GM12878 (cell line): ENCODE measurements at regions not wholly inside any gene's neighbourhood (a gene's known extent, or its start where the extent isn't known, plus 50 kb on each side); places are given as distances from the start of the nearest gene placed in this dataset.

Source experiments
- ATAC-seq: fragments of 200-7000 bp; cut with Tn5 transposase; 3 replicates; pipeline ENCODE4 v1.9.1; 2020; ENCODE audit warnings: mild to moderate bottlenecking, moderate library complexity
- BruUV-seq: library from RNA; stranded (reverse); fragments of 400-500 nt; replicated peaks from 2 replicates; lab custom pipeline; 2021; lab: Mats Ljungman, UMichigan
- CTCF ChIA-PET: fragments of 300-600 bp; sonication (Branson Sonifier 250); formaldehyde crosslinking; extraction: SDS; loops from one replicate; lab custom pipeline; 2021; ENCODE audit warnings: inconsistent platforms; lab: Yijun Ruan, JAX
- POLR2A ChIA-PET: fragments of 350-600 bp; formaldehyde crosslinking; extraction: SDS; loops from one replicate; lab custom pipeline; 2021; ENCODE audit warnings: inconsistent platforms; lab: Charles Lee
- RAD21 ChIA-PET: fragments of 300-600 bp; sonication (Branson Sonifier 250); formaldehyde crosslinking; loops from one replicate; lab custom pipeline; 2023; ENCODE audit warnings: antibody characterized with exemption; ENCODE audit not compliant: unreplicated experiment; lab: Charles Lee
- SMC1A ChIA-PET: fragments of 300-600 bp; sonication (Branson Sonifier 250); formaldehyde crosslinking; loops from one replicate; lab custom pipeline; 2023; ENCODE audit not compliant: unreplicated experiment, uncharacterized antibody; lab: Charles Lee
- DNase-seq: peaks from one replicate; pipeline ENCODE4 v3.0.0-alpha.2; 2011; ENCODE audit warnings: low read depth, low spot score
- FAIRE-seq: peaks from 3 replicates; lab custom pipeline; 2011; peaks lifted over from hg19 to GRCh38; lab: Jason Lieb, UNC
- H2AFZ ChIP-seq: 2 replicates; pipeline ENCODE4 v1.6.0; 2011; ENCODE audit warnings: low read depth, low read length, control low read depth; ENCODE audit not compliant: control insufficient read depth
- H3K27ac ChIP-seq: 2 replicates; pipeline ENCODE4 v1.5.1; 2011; ENCODE audit warnings: control low read depth; ENCODE audit not compliant: control insufficient read depth, insufficient read depth
- H3K27me3 ChIP-seq, 2 experiments: replicated peaks in 1 of 2; 2 replicates each; pipeline versions ENCODE4 v1.6.0 to v1.6.1; 2011; ENCODE audit warnings: low read length in 1 of 2; ENCODE audit not compliant: control insufficient read depth in 2 of 2, insufficient read depth in 2 of 2
- H3K36me3 ChIP-seq, 2 experiments: 2 replicates each; pipeline ENCODE4 v1.5.1; 2011; ENCODE audit warnings: low read length in 1 of 2; ENCODE audit not compliant: control insufficient read depth in 2 of 2, insufficient read depth in 2 of 2
- H3K4me1 ChIP-seq: 2 replicates; pipeline ENCODE4 v1.6.1; 2011; ENCODE audit warnings: mild to moderate bottlenecking, low read length, moderate library complexity, mixed read lengths; ENCODE audit not compliant: control insufficient read depth, insufficient read depth
- H3K4me2 ChIP-seq: 2 replicates; pipeline ENCODE4 v1.6.0; 2011; ENCODE audit warnings: control low read depth; ENCODE audit not compliant: control insufficient read depth, insufficient read depth
- H3K4me3 ChIP-seq: fragments of 200-600 bp; sonication (generic); 2 replicates; pipeline ENCODE4 v1.5.1; 2016
- H3K79me2 ChIP-seq: 2 replicates; pipeline ENCODE4 v1.6.0; 2011; ENCODE audit warnings: low read length; ENCODE audit not compliant: control insufficient read depth, insufficient read depth
- H3K9ac ChIP-seq: 2 replicates; pipeline ENCODE4 v1.8.0; 2011; ENCODE audit warnings: low read length, control low read depth, mixed read lengths; ENCODE audit not compliant: control insufficient read depth, insufficient read depth
- H3K9me3 ChIP-seq: replicated peaks from 3 replicates; pipeline ENCODE4 v1.5.1; 2011; ENCODE audit warnings: mild to moderate bottlenecking, low read length; ENCODE audit not compliant: control insufficient read depth, insufficient read depth
- H4K20me1 ChIP-seq: 2 replicates; pipeline ENCODE4 v1.6.0; 2011; ENCODE audit not compliant: control insufficient read depth, insufficient read depth
- JUNB ChIP-seq: IDR thresholded peaks from 2 replicates; pipeline ENCODE4 v1.6.1; 2016; ENCODE audit warnings: antibody characterized with exemption, mild to moderate bottlenecking
- MTA2 ChIP-seq: fragments of 450-650 bp; IDR thresholded peaks from 2 replicates; pipeline ENCODE4 v1.6.1; 2016; ENCODE audit warnings: low read depth, mild to moderate bottlenecking, moderate library complexity
- POLR2A ChIP-seq: IDR thresholded peaks from 2 replicates; pipeline ENCODE4 v1.6.1; 2011; ENCODE audit warnings: low read depth, mild to moderate bottlenecking, low read length
- RUNX3 ChIP-seq: IDR thresholded peaks from 2 replicates; pipeline ENCODE4 v1.6.1; 2012; ENCODE audit warnings: low read length, inconsistent platforms
- ZNF24 ChIP-seq: fragments of 450-650 bp; IDR thresholded peaks from 2 replicates; pipeline ENCODE4 v1.6.1; 2017; ENCODE audit warnings: antibody characterized with exemption, mild to moderate bottlenecking
- whole genome bisulfite sequencing: methylation state at CpG from one replicate; pipeline ENCODE4 v1.1.6; 2016; ENCODE audit warnings: low lambda C conversion rate; ENCODE audit not compliant: insufficient replicate concordance, insufficient coverage; ENCODE audit errors: missing lambda C conversion rate; 5-methylcytosine and 5-hydroxymethylcytosine counted together
- in situ Hi-C: fragments of 300-500 bp; cut with MboI; formaldehyde crosslinking; loops from 9 replicates; pipeline ENCODE4 v1.14.3; 2018; ENCODE audit warnings: mixed read lengths
- intact Hi-C: fragments of 100-400 bp; cut with micrococcal nuclease; formaldehyde crosslinking; loops from one replicate; pipeline ENCODE4 v1.14.2; 2022; ENCODE audit not compliant: unreplicated experiment
- TF ChIP-seq, protein P1 (sequence below): fragments of 450-650 bp; IDR thresholded peaks from 2 replicates; pipeline ENCODE4 v1.6.1; 2017; ENCODE audit warnings: mild to moderate bottlenecking, moderate library complexity
- TF ChIP-seq, protein P2 (sequence below): fragments of 450-650 bp; IDR thresholded peaks from 2 replicates; pipeline ENCODE4 v1.6.1; 2016; ENCODE audit warnings: mild to moderate bottlenecking
- TF ChIP-seq, protein P3 (sequence below): IDR thresholded peaks from 2 replicates; pipeline ENCODE4 v1.6.1; 2011; ENCODE audit warnings: low read depth, low read length, improper control_type of control experiment, borderline replicate concordance
- TF ChIP-seq, protein P4 (sequence below): fragments of 450-650 bp; formaldehyde crosslinking; IDR thresholded peaks from 2 replicates; pipeline ENCODE4 v1.4.0; 2022; ENCODE audit warnings: mild to moderate bottlenecking, moderate library complexity
- TF ChIP-seq, protein P5 (sequence below): IDR thresholded peaks from 2 replicates; pipeline ENCODE4 v1.6.1; 2011; ENCODE audit warnings: borderline replicate concordance, low read depth, mild to moderate bottlenecking, moderate library complexity, low read length; ENCODE audit not compliant: insufficient read depth, poor library complexity, severe bottlenecking

DNA sequence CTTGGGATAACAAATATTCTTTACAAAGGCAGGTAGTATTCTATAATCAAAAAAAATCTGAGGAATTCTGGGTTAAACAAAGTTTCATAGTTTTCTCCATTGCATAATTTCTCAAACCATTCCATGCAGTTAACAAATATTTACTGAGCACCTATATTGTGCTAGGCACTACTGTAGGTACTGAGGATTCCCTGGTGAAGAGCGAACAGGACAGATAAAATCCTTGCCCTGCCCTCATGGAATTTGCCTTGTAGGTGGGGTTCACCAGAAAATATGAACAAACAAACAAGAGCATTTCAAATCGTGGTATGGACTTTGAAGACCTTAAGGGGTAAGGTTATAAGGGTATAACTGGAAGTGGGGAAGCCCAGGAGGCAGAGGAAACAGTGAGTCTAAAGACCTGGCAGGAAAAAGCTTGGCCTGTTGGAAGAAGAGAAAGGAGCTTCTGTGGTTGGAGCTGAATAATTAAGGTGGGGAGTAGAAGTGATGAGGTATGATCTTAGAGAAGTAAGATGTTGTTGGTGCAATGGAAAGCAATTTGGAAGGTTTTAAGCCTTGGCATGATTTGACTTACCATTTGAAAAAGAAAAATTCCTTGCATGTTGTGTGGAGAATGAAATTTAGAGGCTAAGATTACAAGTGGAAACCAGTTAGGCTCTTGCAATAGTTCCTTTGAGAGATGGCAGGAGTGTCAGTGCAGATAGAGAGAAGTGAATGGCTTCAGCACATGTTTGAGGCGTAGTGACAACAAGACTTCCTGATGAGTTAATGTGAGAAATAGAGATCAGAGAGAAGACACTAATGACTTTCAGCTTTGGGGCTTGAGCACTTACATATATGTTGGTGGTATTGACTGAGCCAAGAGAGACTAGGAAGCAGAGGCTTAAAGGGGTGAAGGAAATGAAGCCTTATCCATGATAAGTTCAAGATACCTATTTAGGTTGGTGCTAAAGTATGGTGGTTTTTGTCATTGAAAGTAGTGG, 55.7 kb upstream of the PICALM start:
- no peaks in the 10 kb centered on the region for H3K36me3 ChIP-seq
- H3K4me2 ChIP-seq, result no peak overlapping the region
- 67% methylated on average over 3 of the region's 3 CpGs for WGBS
- ChIA-PET POLR2A (interaction anchor here (0.6 to 1.0 kb wide), 4 partner anchors 14 to 133 kb away, joined by 3 to 6 read pairs (median 3); partner anchors contain the start of gene PICALM), SMC1A (interaction anchor here (0.6 to 2.5 kb wide), 7 partner anchors 9 to 82 kb away, joined by 3 to 10 read pairs (median 7); no protein-coding TSS in a partner anchor), RAD21 (interaction anchor here (0.7 to 1.6 kb wide), 5 partner anchors 14 to 69 kb away, joined by 3 to 4 read pairs (median 4); no protein-coding TSS in a partner anchor), CTCF (interaction anchor here (0.6 to 2.0 kb wide), 3 partner anchors 12 to 69 kb away, joined by 3 to 7 read pairs (median 4); no protein-coding TSS in a partner anchor)
- H3K27ac ChIP-seq, result no peak overlapping the region
- no peaks in the 10 kb centered on the region; the same call in 2 of the 3 replicates for H3K9me3 ChIP-seq
- H3K4me1 ChIP-seq, result peaks cover 11% of the 10 kb centered on the region
- no peak for DNase-seq
- intact Hi-C loops, result no loop called here
- H2AFZ ChIP-seq, result peak overlapping the region; percentile 26
- H4K20me1 ChIP-seq, result no peaks in the 10 kb centered on the region
- no peaks in the 10 kb centered on the region for H3K27me3 ChIP-seq
- BruUV-seq, result no TSS peak
- peak; percentile 89 for ATAC-seq
- in situ Hi-C loops, result no loop called here
- no peak overlapping the region for H3K9ac ChIP-seq
- H3K4me3 ChIP-seq, result no peak overlapping the region
- H3K79me2 ChIP-seq, result no peaks in the 10 kb centered on the region
- no peak for FAIRE-seq
- TF ChIP-seq POLR2A, result no peak
- no peak for TF ChIP-seq RUNX3
- TF ChIP-seq JUNB, result peak; percentile 46
- TF ChIP-seq, protein P1, sequence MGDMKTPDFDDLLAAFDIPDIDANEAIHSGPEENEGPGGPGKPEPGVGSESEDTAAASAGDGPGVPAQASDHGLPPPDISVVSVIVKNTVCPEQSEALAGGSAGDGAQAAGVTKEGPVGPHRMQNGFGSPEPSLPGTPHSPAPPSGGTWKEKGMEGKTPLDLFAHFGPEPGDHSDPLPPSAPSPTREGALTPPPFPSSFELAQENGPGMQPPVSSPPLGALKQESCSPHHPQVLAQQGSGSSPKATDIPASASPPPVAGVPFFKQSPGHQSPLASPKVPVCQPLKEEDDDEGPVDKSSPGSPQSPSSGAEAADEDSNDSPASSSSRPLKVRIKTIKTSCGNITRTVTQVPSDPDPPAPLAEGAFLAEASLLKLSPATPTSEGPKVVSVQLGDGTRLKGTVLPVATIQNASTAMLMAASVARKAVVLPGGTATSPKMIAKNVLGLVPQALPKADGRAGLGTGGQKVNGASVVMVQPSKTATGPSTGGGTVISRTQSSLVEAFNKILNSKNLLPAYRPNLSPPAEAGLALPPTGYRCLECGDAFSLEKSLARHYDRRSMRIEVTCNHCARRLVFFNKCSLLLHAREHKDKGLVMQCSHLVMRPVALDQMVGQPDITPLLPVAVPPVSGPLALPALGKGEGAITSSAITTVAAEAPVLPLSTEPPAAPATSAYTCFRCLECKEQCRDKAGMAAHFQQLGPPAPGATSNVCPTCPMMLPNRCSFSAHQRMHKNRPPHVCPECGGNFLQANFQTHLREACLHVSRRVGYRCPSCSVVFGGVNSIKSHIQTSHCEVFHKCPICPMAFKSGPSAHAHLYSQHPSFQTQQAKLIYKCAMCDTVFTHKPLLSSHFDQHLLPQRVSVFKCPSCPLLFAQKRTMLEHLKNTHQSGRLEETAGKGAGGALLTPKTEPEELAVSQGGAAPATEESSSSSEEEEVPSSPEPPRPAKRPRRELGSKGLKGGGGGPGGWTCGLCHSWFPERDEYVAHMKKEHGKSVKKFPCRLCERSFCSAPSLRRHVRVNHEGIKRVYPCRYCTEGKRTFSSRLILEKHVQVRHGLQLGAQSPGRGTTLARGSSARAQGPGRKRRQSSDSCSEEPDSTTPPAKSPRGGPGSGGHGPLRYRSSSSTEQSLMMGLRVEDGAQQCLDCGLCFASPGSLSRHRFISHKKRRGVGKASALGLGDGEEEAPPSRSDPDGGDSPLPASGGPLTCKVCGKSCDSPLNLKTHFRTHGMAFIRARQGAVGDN, result peak; percentile 13; the same call in 1 of the 2 replicates
- TF ChIP-seq MTA2, result 0 out of 2 replicates have a peak, but pooled peaks have one; percentile 11
- TF ChIP-seq, protein P2, sequence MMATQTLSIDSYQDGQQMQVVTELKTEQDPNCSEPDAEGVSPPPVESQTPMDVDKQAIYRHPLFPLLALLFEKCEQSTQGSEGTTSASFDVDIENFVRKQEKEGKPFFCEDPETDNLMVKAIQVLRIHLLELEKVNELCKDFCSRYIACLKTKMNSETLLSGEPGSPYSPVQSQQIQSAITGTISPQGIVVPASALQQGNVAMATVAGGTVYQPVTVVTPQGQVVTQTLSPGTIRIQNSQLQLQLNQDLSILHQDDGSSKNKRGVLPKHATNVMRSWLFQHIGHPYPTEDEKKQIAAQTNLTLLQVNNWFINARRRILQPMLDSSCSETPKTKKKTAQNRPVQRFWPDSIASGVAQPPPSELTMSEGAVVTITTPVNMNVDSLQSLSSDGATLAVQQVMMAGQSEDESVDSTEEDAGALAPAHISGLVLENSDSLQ, result peak; percentile 16; the same call in 1 of the 2 replicates
- TF ChIP-seq, protein P3, sequence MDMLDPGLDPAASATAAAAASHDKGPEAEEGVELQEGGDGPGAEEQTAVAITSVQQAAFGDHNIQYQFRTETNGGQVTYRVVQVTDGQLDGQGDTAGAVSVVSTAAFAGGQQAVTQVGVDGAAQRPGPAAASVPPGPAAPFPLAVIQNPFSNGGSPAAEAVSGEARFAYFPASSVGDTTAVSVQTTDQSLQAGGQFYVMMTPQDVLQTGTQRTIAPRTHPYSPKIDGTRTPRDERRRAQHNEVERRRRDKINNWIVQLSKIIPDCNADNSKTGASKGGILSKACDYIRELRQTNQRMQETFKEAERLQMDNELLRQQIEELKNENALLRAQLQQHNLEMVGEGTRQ, result no peak
- peak; percentile 75; the same call in 1 of the 2 replicates for TF ChIP-seq ZNF24
- TF ChIP-seq, protein P4, sequence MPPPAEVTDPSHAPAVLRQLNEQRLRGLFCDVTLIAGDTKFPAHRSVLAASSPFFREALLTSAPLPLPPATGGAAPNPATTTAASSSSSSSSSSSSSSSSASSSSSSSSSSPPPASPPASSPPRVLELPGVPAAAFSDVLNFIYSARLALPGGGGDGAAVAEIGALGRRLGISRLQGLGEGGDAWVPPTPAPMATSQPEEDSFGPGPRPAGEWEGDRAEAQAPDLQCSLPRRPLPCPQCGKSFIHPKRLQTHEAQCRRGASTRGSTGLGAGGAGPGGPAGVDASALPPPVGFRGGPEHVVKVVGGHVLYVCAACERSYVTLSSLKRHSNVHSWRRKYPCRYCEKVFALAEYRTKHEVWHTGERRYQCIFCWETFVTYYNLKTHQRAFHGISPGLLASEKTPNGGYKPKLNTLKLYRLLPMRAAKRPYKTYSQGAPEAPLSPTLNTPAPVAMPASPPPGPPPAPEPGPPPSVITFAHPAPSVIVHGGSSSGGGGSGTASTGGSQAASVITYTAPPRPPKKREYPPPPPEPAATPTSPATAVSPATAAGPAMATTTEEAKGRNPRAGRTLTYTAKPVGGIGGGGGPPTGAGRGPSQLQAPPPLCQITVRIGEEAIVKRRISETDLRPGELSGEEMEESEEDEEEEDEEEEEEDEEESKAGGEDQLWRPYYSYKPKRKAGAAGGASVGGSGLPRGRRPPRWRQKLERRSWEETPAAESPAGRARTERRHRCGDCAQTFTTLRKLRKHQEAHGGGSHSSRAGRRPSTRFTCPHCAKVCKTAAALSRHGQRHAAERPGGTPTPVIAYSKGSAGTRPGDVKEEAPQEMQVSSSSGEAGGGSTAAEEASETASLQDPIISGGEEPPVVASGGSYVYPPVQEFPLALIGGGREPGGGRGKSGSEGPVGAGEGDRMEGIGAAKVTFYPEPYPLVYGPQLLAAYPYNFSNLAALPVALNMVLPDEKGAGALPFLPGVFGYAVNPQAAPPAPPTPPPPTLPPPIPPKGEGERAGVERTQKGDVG (CRISPR knock-in tag), result no peak
- TF ChIP-seq, protein P5, sequence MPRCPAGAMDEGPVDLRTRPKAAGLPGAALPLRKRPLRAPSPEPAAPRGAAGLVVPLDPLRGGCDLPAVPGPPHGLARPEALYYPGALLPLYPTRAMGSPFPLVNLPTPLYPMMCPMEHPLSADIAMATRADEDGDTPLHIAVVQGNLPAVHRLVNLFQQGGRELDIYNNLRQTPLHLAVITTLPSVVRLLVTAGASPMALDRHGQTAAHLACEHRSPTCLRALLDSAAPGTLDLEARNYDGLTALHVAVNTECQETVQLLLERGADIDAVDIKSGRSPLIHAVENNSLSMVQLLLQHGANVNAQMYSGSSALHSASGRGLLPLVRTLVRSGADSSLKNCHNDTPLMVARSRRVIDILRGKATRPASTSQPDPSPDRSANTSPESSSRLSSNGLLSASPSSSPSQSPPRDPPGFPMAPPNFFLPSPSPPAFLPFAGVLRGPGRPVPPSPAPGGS, result no peak
